HG03575 (cell line): ENCODE measurements at regions not wholly inside any gene's neighbourhood (a gene's known extent, or its start where the extent isn't known, plus 50 kb on each side); places are given as distances from the start of the nearest gene placed in this dataset.
"Not testable (repeated sequence)": the region's sequence is repeated elsewhere in the genome, so short reads cannot be mapped to it uniquely, and the experiment has no call there.

Source experiments
- ATAC-seq: cut with Tn5 transposase; IDR thresholded peaks from one replicate; pipeline ENCODE4 v1.9.1; 2021; ENCODE audit not compliant: unreplicated experiment, insufficient number of reproducible peaks, low FRiP score; ENCODE audit errors: extremely low read depth

GRCh38 chr10:78342827-78343653 is 309.4 kb downstream of the RPS24 start:
- ATAC-seq: no peak

- ATAC-seq: not testable (repeated sequence)
Measured at GRCh38 chr10:78344257-78344656, 310.6 kb downstream of the RPS24 start.

- not testable (repeated sequence) for ATAC-seq
Measured at GRCh38 chr10:78345515-78345914, 311.9 kb downstream of the RPS24 start.

GRCh38 chr10:78346721-78347120 is 313.1 kb downstream of the RPS24 start:
- no peak for ATAC-seq

GRCh38 chr10:78348411-78349164 is 314.9 kb downstream of the RPS24 start:
- ATAC-seq: no peak

GRCh38 chr10:78349165-78349516 is 315.5 kb downstream of the RPS24 start:
- no peak for ATAC-seq

- no peak for ATAC-seq
Measured at GRCh38 chr10:78349911-78350663, 316.4 kb downstream of the RPS24 start.

GRCh38 chr10:78351283-78351682 is 317.6 kb downstream of the RPS24 start:
- no peak for ATAC-seq

- no peak for ATAC-seq
Measured at GRCh38 chr10:78351809-78352208, 318.1 kb downstream of the RPS24 start.

- ATAC-seq: no peak
Measured at GRCh38 chr10:78353636-78354035, 320.0 kb downstream of the RPS24 start.

- ATAC-seq: no peak
Measured at GRCh38 chr10:78354101-78354500, 320.4 kb downstream of the RPS24 start.

- ATAC-seq: no peak
Measured at GRCh38 chr10:78356291-78356900, 322.7 kb downstream of the RPS24 start.

- ATAC-seq: no peak
Measured at GRCh38 chr10:78357141-78358063, 323.7 kb downstream of the RPS24 start.

- ATAC-seq: no peak
Measured at GRCh38 chr10:78358351-78358750, 324.7 kb downstream of the RPS24 start.

- no peak for ATAC-seq
Measured at GRCh38 chr10:78358982-78359381, 325.3 kb downstream of the RPS24 start.

- no peak for ATAC-seq
Measured at GRCh38 chr10:78359640-78360091, 326.0 kb downstream of the RPS24 start.

GRCh38 chr10:78360284-78360683 is 326.6 kb downstream of the RPS24 start:
- ATAC-seq: no peak

GRCh38 chr10:78361031-78361430 is 327.4 kb downstream of the RPS24 start:
- ATAC-seq: no peak
